HepG2 (cell line): ENCODE measurements at regions not wholly inside any gene's neighbourhood (a gene's known extent, or its start where the extent isn't known, plus 50 kb on each side); places are given as distances from the start of the nearest gene placed in this dataset.

ENCODE experiments used
- ATAC-seq: fragments of 200-7000 bp; cut with Tn5 transposase; 3 replicates; pipeline ENCODE4 v1.9.1; 2020; ENCODE audit warnings: mild to moderate bottlenecking, moderate library complexity
- BruUV-seq: library from RNA; stranded (reverse); fragments of 400-500 nt; replicated peaks from 2 replicates; lab custom pipeline; 2021; lab: Mats Ljungman, UMichigan
- CTCF ChIA-PET: fragments of 300-600 bp; formaldehyde crosslinking; extraction: SDS; loops from one replicate; lab custom pipeline; 2021; ENCODE audit warnings: low total read pairs, inconsistent platforms, low intra/inter-chr PET ratio; lab: Yijun Ruan, JAX
- POLR2A ChIA-PET: fragments of 350-600 bp; sonication (Branson Sonifier 250); formaldehyde crosslinking; loops from one replicate; lab custom pipeline; 2020; ENCODE audit warnings: antibody characterized with exemption, inconsistent platforms; lab: Yijun Ruan, JAX
- DNase-seq: peaks from one replicate; pipeline ENCODE4 v3.0.0-alpha.2; 2015; ENCODE audit warnings: low spot score
- FAIRE-seq: peaks from 3 replicates; lab custom pipeline; 2011; peaks lifted over from hg19 to GRCh38; lab: Jason Lieb, UNC
- H2AFZ ChIP-seq: one replicate; pipeline ENCODE4 v1.6.1; 2011; ENCODE audit warnings: low read length, inconsistent platforms
- H3K27ac ChIP-seq: fragments of 300-600 bp; 3 replicates; pipeline ENCODE4 v1.8.0; 2011; ENCODE audit warnings: mixed run types, mild to moderate bottlenecking, mixed read lengths, low read length, inconsistent platforms; ENCODE audit not compliant: insufficient read depth; ENCODE audit errors: extremely low read length
- H3K27me3 ChIP-seq, 2 experiments: fragments of 200-600 bp in 1 of 2; 2 replicates in 1 of 2; 3 replicates in 1 of 2; pipeline versions ENCODE4 v1.6.0 to v1.8.0; 2011; ENCODE audit warnings: low read length in 2 of 2, mild to moderate bottlenecking in 2 of 2, moderate library complexity in 2 of 2, inconsistent platforms in 1 of 2; ENCODE audit not compliant: insufficient read depth in 2 of 2, control insufficient read depth in 1 of 2
- H3K36me3 ChIP-seq, 2 experiments: fragments of 200-600 bp in 1 of 2; replicated peaks in 1 of 2; 2 replicates in 1 of 2; 3 replicates in 1 of 2; pipeline versions ENCODE4 v1.5.1 to v1.8.0; 2011; ENCODE audit warnings: low read length in 2 of 2, inconsistent platforms in 1 of 2; ENCODE audit not compliant: insufficient read depth in 2 of 2, control insufficient read depth in 1 of 2
- H3K4me1 ChIP-seq: 2 replicates; pipeline ENCODE4 v1.5.1; 2012; ENCODE audit warnings: low read length, inconsistent platforms; ENCODE audit not compliant: insufficient read depth
- H3K4me2 ChIP-seq: 2 replicates; pipeline ENCODE4 v1.6.0; 2011; ENCODE audit warnings: low read depth, low read length, inconsistent platforms
- H3K4me3 ChIP-seq, 3 experiments: fragments of 200-600 bp in 1 of 3; sonication (generic), shearing (Covaris generic) in 1 of 3; replicated peaks in 1 of 3; 2 replicates each; pipeline ENCODE4 v1.5.1; 2011 to 2016; ENCODE audit warnings: low read length in 3 of 3, inconsistent platforms in 2 of 3, low read depth in 2 of 3, mild to moderate bottlenecking in 2 of 3, control low read depth in 1 of 3, mixed read lengths in 1 of 3; ENCODE audit not compliant: insufficient read depth in 1 of 3
- H3K79me2 ChIP-seq: one replicate; pipeline ENCODE4 v1.6.1; 2011; ENCODE audit warnings: low read length, inconsistent platforms; ENCODE audit not compliant: insufficient read depth
- H3K9ac ChIP-seq: 2 replicates; pipeline ENCODE4 v1.6.0; 2011; ENCODE audit warnings: mild to moderate bottlenecking, low read depth, low read length, inconsistent platforms; ENCODE audit not compliant: insufficient read depth
- H3K9me3 ChIP-seq: 2 replicates; pipeline ENCODE4 v1.5.1; 2012; ENCODE audit warnings: mild to moderate bottlenecking, low read length
- H4K20me1 ChIP-seq: 2 replicates; pipeline ENCODE4 v1.6.0; 2011; ENCODE audit warnings: inconsistent platforms, mild to moderate bottlenecking, low read length, moderate library complexity; ENCODE audit not compliant: insufficient read depth
- ATF7-NPFF ChIP-seq: sonication (generic); formaldehyde crosslinking; IDR thresholded peaks from 2 replicates; pipeline ENCODE4 v1.8.1; 2023; ENCODE audit warnings: mild to moderate bottlenecking, low read depth, missing genetic modification reagents, moderate library complexity
- CREM ChIP-seq, 2 experiments: sonication (generic) in 1 of 2; formaldehyde crosslinking in 1 of 2; IDR thresholded peaks; 2 replicates each; pipeline versions ENCODE4 v1.4.0 to v1.6.1; 2016 to 2020; ENCODE audit warnings: antibody characterized with exemption in 1 of 2, mild to moderate bottlenecking in 1 of 2, missing genetic modification reagents in 1 of 2
- HNRNPH1 ChIP-seq: fragments of 200-400 bp; formaldehyde crosslinking; optimal IDR thresholded peaks from 2 replicates; pipeline ENCODE3; 2017; ENCODE audit warnings: mild to moderate bottlenecking, low read depth, low read length
- MTA3 ChIP-seq: sonication (generic); formaldehyde crosslinking; IDR thresholded peaks from 2 replicates; pipeline ENCODE4 v1.4.0; 2020; ENCODE audit warnings: missing genetic modification reagents
- NFYC ChIP-seq: IDR thresholded peaks from 2 replicates; pipeline ENCODE4 v1.6.1; 2016; ENCODE audit warnings: missing genetic modification reagents, missing compliant biosample characterization
- NRL ChIP-seq: sonication (generic); formaldehyde crosslinking; IDR thresholded peaks from 2 replicates; pipeline ENCODE4 v1.5.0; 2020; ENCODE audit warnings: missing genetic modification reagents, mild to moderate bottlenecking, moderate library complexity, borderline replicate concordance
- PAWR ChIP-seq: sonication (generic); formaldehyde crosslinking; IDR thresholded peaks from 2 replicates; pipeline ENCODE4 v1.4.0; 2020; ENCODE audit warnings: missing genetic modification reagents, mild to moderate bottlenecking, borderline replicate concordance
- RFXAP ChIP-seq: sonication (generic); formaldehyde crosslinking; IDR thresholded peaks from 2 replicates; pipeline ENCODE4 v1.4.0; 2020; ENCODE audit warnings: missing genetic modification reagents, borderline replicate concordance
- SIN3B ChIP-seq: fragments of 150-350 bp; IDR thresholded peaks from 2 replicates; pipeline ENCODE4 v1.6.1; 2014; ENCODE audit warnings: low read length
- ZBTB37 ChIP-seq: sonication (generic); formaldehyde crosslinking; IDR thresholded peaks from 2 replicates; pipeline ENCODE4 v1.4.0; 2020; ENCODE audit warnings: mild to moderate bottlenecking, missing genetic modification reagents
- ZNF792 ChIP-seq: IDR thresholded peaks from 2 replicates; pipeline ENCODE4 v1.6.1; 2016
- ZSCAN9 ChIP-seq: IDR thresholded peaks from 2 replicates; pipeline ENCODE4 v1.6.1; 2016; ENCODE audit warnings: borderline replicate concordance
- WGBS: methylation state at CpG from one replicate; pipeline ENCODE4 v1.1.6; 2017; ENCODE audit warnings: low lambda C conversion rate; 5-methylcytosine and 5-hydroxymethylcytosine counted together
- in situ Hi-C: cut with HindIII; loops from 2 replicates; pipeline ENCODE4 v1.10.0; 2017; ENCODE audit warnings: low pct_unique_long_range_greater_than_20kb; ENCODE audit not compliant: extremely low pct_ligation_motif_present
- intact Hi-C: fragments of 100-400 bp; cut with micrococcal nuclease; formaldehyde crosslinking; loops from one replicate; pipeline ENCODE4 v1.10.0; 2022; ENCODE audit not compliant: unreplicated experiment
- TF ChIP-seq, protein P1 (sequence below): sonication (generic); formaldehyde crosslinking; IDR thresholded peaks from 2 replicates; pipeline ENCODE4 v1.4.0; 2020; ENCODE audit warnings: mild to moderate bottlenecking, missing genetic modification reagents

GRCh38 chr13:40159736-40160135, 504.3 kb downstream of the COG6 start:
- H3K79me2 ChIP-seq = no peaks in the 10 kb centered on the region
- no peak overlapping the region for H3K4me3 ChIP-seq
- in situ Hi-C loops = no loop called here
- no peaks in the 10 kb centered on the region for H3K4me1 ChIP-seq
- CTCF ChIA-PET = no interaction called here
- POLR2A ChIA-PET = no interaction called here
- intact Hi-C loops = no loop called here
- peaks cover 0 to 2% of the 10 kb centered on the region in 2 experiments; a peak in 2 of 5 replicates for H3K27me3 ChIP-seq
- 25% methylated on average over 4 of the region's 4 CpGs for whole genome bisulfite sequencing
- no peak overlapping the region for H2AFZ ChIP-seq
- H4K20me1 ChIP-seq = no peaks in the 10 kb centered on the region
- no peak for DNase-seq
- ATAC-seq = peak; percentile 57; the same call in 2 of the 3 replicates
- H3K4me2 ChIP-seq = no peak overlapping the region
- no TSS peak for BruUV-seq
- TF ChIP-seq ATF7-NPFF (no peak), MTA3 (no peak), ZBTB37 (CRISPR knock-in tag) (no peak), NFYC (CRISPR knock-in tag) (no peak), ZNF792 (no peak), NRL (CRISPR knock-in tag) (no peak), RFXAP (CRISPR knock-in tag) (no peak), PAWR (CRISPR knock-in tag) (no peak), CREM (IDR thresholded peaks at IDR 0.05) (no peak), CREM (CRISPR knock-in tag; IDR thresholded peaks at IDR 0.05) (no peak), ZSCAN9 (CRISPR knock-in tag) (no peak), HNRNPH1 (no peak), SIN3B (no peak)
- TF ChIP-seq, protein P1, sequence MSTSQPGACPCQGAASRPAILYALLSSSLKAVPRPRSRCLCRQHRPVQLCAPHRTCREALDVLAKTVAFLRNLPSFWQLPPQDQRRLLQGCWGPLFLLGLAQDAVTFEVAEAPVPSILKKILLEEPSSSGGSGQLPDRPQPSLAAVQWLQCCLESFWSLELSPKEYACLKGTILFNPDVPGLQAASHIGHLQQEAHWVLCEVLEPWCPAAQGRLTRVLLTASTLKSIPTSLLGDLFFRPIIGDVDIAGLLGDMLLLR (CRISPR knock-in tag) = no peak
- TF ChIP-seq, all 625 proteins: peak for 0
- no peak for FAIRE-seq
- H3K9me3 ChIP-seq = no peaks in the 10 kb centered on the region
- no peaks in the 10 kb centered on the region for H3K36me3 ChIP-seq
- H3K9ac ChIP-seq = no peak overlapping the region
- no peak overlapping the region for H3K27ac ChIP-seq
